GM23248 (cell line): ENCODE measurements at regions not wholly inside any gene's neighbourhood (a gene's known extent, or its start where the extent isn't known, plus 50 kb on each side); places are given as distances from the start of the nearest gene placed in this dataset.

Experiments used
- EZH2 ChIP-seq: fragments of 200-600 bp; sonication (generic); IDR thresholded peaks from 2 replicates; pipeline ENCODE4 v1.6.1; 2018; ENCODE audit warnings: antibody characterized with exemption, mild to moderate bottlenecking; ENCODE audit not compliant: insufficient read depth, poor library complexity, severe bottlenecking
- EZH2phosphoT487 ChIP-seq: fragments of 200-600 bp; sonication (generic); IDR thresholded peaks from 2 replicates; pipeline ENCODE4 v1.6.1; 2018; ENCODE audit warnings: antibody characterized with exemption, moderate library complexity, mild to moderate bottlenecking, low read depth; ENCODE audit not compliant: insufficient read depth

DNA sequence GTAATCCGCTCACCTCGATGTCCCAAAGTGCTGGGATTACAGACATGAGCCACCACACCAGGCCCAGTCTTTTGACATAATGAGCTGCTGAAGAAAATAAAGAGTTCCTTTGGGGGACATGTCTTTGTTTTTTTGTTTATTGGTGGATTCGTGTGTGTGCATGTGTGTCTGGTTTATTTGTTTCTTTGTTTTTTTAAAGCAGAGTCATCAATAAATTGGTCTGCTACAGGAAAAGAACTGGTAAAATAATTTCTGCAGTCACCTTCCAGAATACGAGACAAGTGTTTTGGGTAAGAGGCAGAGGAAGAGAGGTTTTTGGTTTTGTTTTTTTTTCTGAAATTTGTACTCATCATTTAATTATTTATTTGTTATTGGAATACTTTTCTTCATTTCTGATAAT is 51.5 kb upstream of the PPP3CA start:
- no peak for TF ChIP-seq EZH2
- TF ChIP-seq EZH2phosphoT487, result no peak
